ENCODE measurements at regions not wholly inside any gene's neighbourhood (a gene's known extent, or its start where the extent isn't known, plus 50 kb on each side); places are given as distances from the start of the nearest gene placed in this dataset.

GRCh38 chr7:156504006-156504405 lies 136.6 kb upstream of the RNF32 start:
- no TSS peak for BruUV-seq (replicated peaks)
- intact Hi-C loops (cut with micrococcal nuclease): no loop called here
- dilution Hi-C loops (cut with MboI; ENCODE audit: extremely low pct_ligation_motif_present, low sequenced_read_pairs): no loop called here
- ChIA-PET CTCF (no interaction called here), POLR2A (no interaction called here)
- Histone ChIP-seq H3K4me3 (replicated peaks in 1 of 3; ENCODE audit: insufficient read depth in 1 of 3, low read depth in 1 of 3, low read length in 3 of 3) (no peak overlapping the region), H4K20me1 (replicated peaks; ENCODE audit: control insufficient read depth, extremely low read depth, insufficient read depth, low read length) (no peaks in the 10 kb centered on the region), H2AFZ (ENCODE audit: low read depth, low read length) (no peak overlapping the region), H3K4me1 (ENCODE audit: control insufficient read depth, extremely low read depth, insufficient read depth, low read length) (no peaks in the 10 kb centered on the region), H3K79me2 (ENCODE audit: control insufficient read depth, insufficient read depth, low read length) (no peaks in the 10 kb centered on the region), H3K27ac (ENCODE audit: insufficient read depth, low read depth, low read length) (no peak overlapping the region), H3K9me3 (replicated peaks; ENCODE audit: control insufficient read depth, insufficient read depth, low read length) (peaks cover 2% of the 10 kb centered on the region), H3K9ac (replicated peaks; ENCODE audit: extremely low read depth, insufficient read depth, low read length) (no peak overlapping the region), H3K36me3 (ENCODE audit: control insufficient read depth in 2 of 2, extremely low read depth in 1 of 2, insufficient read depth in 2 of 2, low read length in 2 of 2) (no peaks in the 10 kb centered on the region), H3K9me1 (replicated peaks; ENCODE audit: control insufficient read depth, extremely low read depth, insufficient read depth, low read length) (no peaks in the 10 kb centered on the region), H3K4me2 (ENCODE audit: insufficient read depth, low read length) (no peak overlapping the region), H3K27me3 (ENCODE audit: control insufficient read depth in 2 of 2, insufficient read depth in 2 of 2, low read length in 2 of 2) (no peaks in the 10 kb centered on the region)
- FAIRE-seq: no peak
- TF ChIP-seq JUN (IDR thresholded peaks at IDR 0.05; ENCODE audit: borderline replicate concordance, insufficient read depth, insufficient read length, low read depth) (no peak), MYC (IDR thresholded peaks at IDR 0.05; ENCODE audit: low read depth, low read length) (no peak), MAX (IDR thresholded peaks at IDR 0.05; ENCODE audit: insufficient read depth, insufficient read length) (no peak), CTCF (IDR thresholded peaks at IDR 0.05; ENCODE audit: extremely low read depth in 1 of 2, insufficient read depth in 1 of 2, low read depth in 1 of 2, low read length in 2 of 2) (no peak), EZH2 (IDR thresholded peaks at IDR 0.05; ENCODE audit: borderline replicate concordance, low read depth, low read length, severe bottlenecking) (no peak), POLR2A (IDR thresholded peaks at IDR 0.05; ENCODE audit: low read depth, low read length) (no peak), FOS (IDR thresholded peaks at IDR 0.05; ENCODE audit: borderline replicate concordance, insufficient read depth, low read length) (no peak), GATA2 (IDR thresholded peaks at IDR 0.05; ENCODE audit: insufficient read depth, insufficient read length, low read depth, low read length) (no peak), POLR2AphosphoS5 (IDR thresholded peaks at IDR 0.05; ENCODE audit: insufficient read depth, low read depth, low read length) (no peak)
- no peak for DNase-seq (ENCODE audit: low read depth, low spot score)
